ENCODE measurements at regions not wholly inside any gene's neighbourhood (a gene's known extent, or its start where the extent isn't known, plus 50 kb on each side); places are given as distances from the start of the nearest gene placed in this dataset.

GRCh38 chr9:21670374-21670773 is 132.1 kb upstream of the MTAP start:
- Histone ChIP-seq H3K36me3 (no peaks in the 10 kb centered on the region), H3K4me1 (no peaks in the 10 kb centered on the region), H3K4me3 (no peak overlapping the region), H3K27me3 (no peaks in the 10 kb centered on the region), H3K9me3 (no peaks in the 10 kb centered on the region), H3K27ac (no peak overlapping the region)
- TF ChIP-seq POLR2A (IDR thresholded peaks at IDR 0.05) = no peak
- no peak for TF ChIP-seq CTCF (IDR thresholded peaks at IDR 0.05)
- ATAC-seq (no peak), DNase-seq (no peak)
- 27% methylated on average over 2 of the region's 2 CpGs for WGBS (ENCODE audit: insufficient coverage, low coverage, low lambda C conversion rate, missing lambda C conversion rate)
- intact Hi-C loops (cut with DNase I) = no loop called here

GRCh38 chr9:21672140-21672539 is 130.3 kb upstream of the MTAP start:
- intact Hi-C loops (cut with DNase I) = no loop called here
- H3K36me3 ChIP-seq = no peaks in the 10 kb centered on the region
- no peak overlapping the region for H3K4me3 ChIP-seq
- no peak for ATAC-seq
- no peak overlapping the region for H3K27ac ChIP-seq
- no peaks in the 10 kb centered on the region for H3K9me3 ChIP-seq
- DNase-seq = no peak
- no peak for TF ChIP-seq CTCF (IDR thresholded peaks at IDR 0.05)
- no peak for TF ChIP-seq POLR2A (IDR thresholded peaks at IDR 0.05)
- no peaks in the 10 kb centered on the region for H3K27me3 ChIP-seq
- WGBS (ENCODE audit: insufficient coverage, low coverage, low lambda C conversion rate, missing lambda C conversion rate) = 19% methylated on average over 4 of the region's 4 CpGs
- no peaks in the 10 kb centered on the region for H3K4me1 ChIP-seq

GRCh38 chr9:21672761-21673160 is 129.7 kb upstream of the MTAP start:
- DNase-seq (no peak), ATAC-seq (no peak)
- TF ChIP-seq CTCF (IDR thresholded peaks at IDR 0.05) (no peak), POLR2A (IDR thresholded peaks at IDR 0.05) (no peak)
- Histone ChIP-seq H3K36me3 (no peaks in the 10 kb centered on the region), H3K4me3 (no peak overlapping the region), H3K9me3 (no peaks in the 10 kb centered on the region), H3K27ac (no peak overlapping the region), H3K4me1 (no peaks in the 10 kb centered on the region), H3K27me3 (no peaks in the 10 kb centered on the region)
- intact Hi-C loops (cut with DNase I) = no loop called here
- WGBS (ENCODE audit: insufficient coverage, low coverage, low lambda C conversion rate, missing lambda C conversion rate) = 50% methylated on average over 1 of the region's 1 CpG

GRCh38 chr9:21674894-21675293 is 127.5 kb upstream of the MTAP start:
- no peak for ATAC-seq
- WGBS (ENCODE audit: insufficient coverage, low coverage, low lambda C conversion rate, missing lambda C conversion rate) = 45% methylated on average over 1 of the region's 1 CpG
- no peaks in the 10 kb centered on the region for H3K4me1 ChIP-seq
- DNase-seq = no peak
- H3K4me3 ChIP-seq = no peak overlapping the region
- H3K27me3 ChIP-seq = no peaks in the 10 kb centered on the region
- intact Hi-C loops (cut with DNase I) = no loop called here
- no peaks in the 10 kb centered on the region for H3K9me3 ChIP-seq
- H3K36me3 ChIP-seq = no peaks in the 10 kb centered on the region
- TF ChIP-seq POLR2A (IDR thresholded peaks at IDR 0.05) = no peak
- TF ChIP-seq CTCF (IDR thresholded peaks at IDR 0.05) = no peak
- H3K27ac ChIP-seq = no peak overlapping the region

GRCh38 chr9:21677387-21677786 is 125.0 kb upstream of the MTAP start:
- Histone ChIP-seq H3K9me3 (no peaks in the 10 kb centered on the region), H3K27ac (no peak overlapping the region), H3K4me1 (no peaks in the 10 kb centered on the region), H3K4me3 (no peak overlapping the region), H3K36me3 (no peaks in the 10 kb centered on the region), H3K27me3 (no peaks in the 10 kb centered on the region)
- 43% methylated on average over 1 of the region's 1 CpG for WGBS (ENCODE audit: insufficient coverage, low coverage, low lambda C conversion rate, missing lambda C conversion rate)
- DNase-seq (no peak), ATAC-seq (no peak)
- intact Hi-C loops (cut with DNase I) = no loop called here
- TF ChIP-seq POLR2A (IDR thresholded peaks at IDR 0.05) (no peak), CTCF (IDR thresholded peaks at IDR 0.05) (no peak)
